ENCODE measurements at regions not wholly inside any gene's neighbourhood (a gene's known extent, or its start where the extent isn't known, plus 50 kb on each side); places are given as distances from the start of the nearest gene placed in this dataset.

DNA sequence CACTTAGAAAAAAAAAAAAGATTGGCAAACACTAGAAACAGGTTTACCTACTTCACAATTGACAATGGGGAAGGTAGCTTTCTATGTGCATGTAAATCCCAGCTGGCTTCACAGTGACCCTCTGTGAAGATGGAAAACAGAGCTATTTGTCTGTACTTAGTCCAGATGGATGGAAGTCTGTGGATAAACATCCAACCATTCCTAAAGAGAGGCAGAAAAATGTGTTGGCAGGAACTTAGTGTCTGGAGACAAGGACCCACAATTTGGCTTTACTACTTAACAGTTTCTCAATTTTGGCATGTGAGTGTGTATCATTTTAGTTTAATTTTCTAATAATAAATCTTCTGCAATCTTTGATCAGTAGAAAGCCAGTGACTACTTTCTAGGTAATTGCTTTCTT is 154.4 kb downstream of the RAD51AP2 start:
- Histone ChIP-seq H3K27me3 (replicated peaks; ENCODE audit: insufficient read depth, low read length) (no peaks in the 10 kb centered on the region), H3K4me3 (ENCODE audit: low read length) (no peak overlapping the region), H3F3A (ENCODE audit: insufficient read depth, low read length) (no peaks in the 10 kb centered on the region; the same call in 1 of the 2 replicates), H2AFZ (ENCODE audit: low read length) (no peak overlapping the region), H3K4me1 (ENCODE audit: low read length) (peaks cover 4% of the 10 kb centered on the region; the same call in 1 of the 2 replicates), H3K4me2 (ENCODE audit: low read depth, low read length) (no peak overlapping the region), H3K9me3 (replicated peaks; ENCODE audit: insufficient read depth, low read length) (no peaks in the 10 kb centered on the region), H3K36me3 (replicated peaks; ENCODE audit: insufficient read depth, low read length) (no peaks in the 10 kb centered on the region), H3K9ac (ENCODE audit: low read length) (no peak overlapping the region), H3K79me2 (ENCODE audit: low read length) (no peaks in the 10 kb centered on the region), H3K9me2 (replicated peaks; ENCODE audit: insufficient read depth, low read length) (no peaks in the 10 kb centered on the region), H4K20me1 (ENCODE audit: insufficient read depth, low read length) (no peaks in the 10 kb centered on the region), H3K27ac (ENCODE audit: low read length) (no peak overlapping the region)
- no peak for DNase-seq
- TF ChIP-seq CTCF (IDR thresholded peaks at IDR 0.05; ENCODE audit: low read length) (no peak), EZH2phosphoT487 (IDR thresholded peaks at IDR 0.05; ENCODE audit: low read length) (no peak), EZH2 (optimal IDR thresholded peaks at IDR 0.05; ENCODE audit: low read depth, low read length) (no peak)

- H3K79me2 ChIP-seq (ENCODE audit: low read length), result no peaks in the 10 kb centered on the region
- TF ChIP-seq CTCF (IDR thresholded peaks at IDR 0.05; ENCODE audit: low read length) (no peak), EZH2phosphoT487 (IDR thresholded peaks at IDR 0.05; ENCODE audit: low read length) (no peak), EZH2 (optimal IDR thresholded peaks at IDR 0.05; ENCODE audit: low read depth, low read length) (no peak)
- no peak overlapping the region for H3K4me3 ChIP-seq (ENCODE audit: low read length)
- no peak overlapping the region for H2AFZ ChIP-seq (ENCODE audit: low read length)
- no peak overlapping the region for H3K27ac ChIP-seq (ENCODE audit: low read length)
- no peaks in the 10 kb centered on the region for H3K27me3 ChIP-seq (replicated peaks; ENCODE audit: insufficient read depth, low read length)
- peak; percentile 51 for DNase-seq
- no peaks in the 10 kb centered on the region for H3K9me2 ChIP-seq (replicated peaks; ENCODE audit: insufficient read depth, low read length)
- no peaks in the 10 kb centered on the region for H3K9me3 ChIP-seq (replicated peaks; ENCODE audit: insufficient read depth, low read length)
- H4K20me1 ChIP-seq (ENCODE audit: insufficient read depth, low read length), result no peaks in the 10 kb centered on the region
- no peak overlapping the region for H3K9ac ChIP-seq (ENCODE audit: low read length)
- no peaks in the 10 kb centered on the region; the same call in 1 of the 2 replicates for H3F3A ChIP-seq (ENCODE audit: insufficient read depth, low read length)
- no peaks in the 10 kb centered on the region for H3K36me3 ChIP-seq (replicated peaks; ENCODE audit: insufficient read depth, low read length)
- H3K4me2 ChIP-seq (ENCODE audit: low read depth, low read length), result no peak overlapping the region; the same call in 1 of the 2 replicates
- peaks cover 4% of the 10 kb centered on the region; the same call in 1 of the 2 replicates for H3K4me1 ChIP-seq (ENCODE audit: low read length)
These were observed 155.3 kb downstream of the RAD51AP2 start for GRCh38 chr2:17362956-17363355.

GRCh38 chr2:17355608-17356329 is 162.5 kb downstream of the RAD51AP2 start:
- Histone ChIP-seq H3K4me1 (ENCODE audit: low read length) (peaks cover 37% of the 10 kb centered on the region), H2AFZ (ENCODE audit: low read length) (peak overlapping the region; percentile 77), H3K27ac (ENCODE audit: low read length) (peak overlapping the region; percentile 71; the same call in 1 of the 2 replicates), H3K27me3 (replicated peaks; ENCODE audit: insufficient read depth, low read length) (no peaks in the 10 kb centered on the region), H3K4me3 (ENCODE audit: low read length) (peak overlapping the region; percentile 50), H3K4me2 (ENCODE audit: low read depth, low read length) (peak overlapping the region; percentile 91), H3K9ac (ENCODE audit: low read length) (peak overlapping the region; percentile 39), H3K9me3 (replicated peaks; ENCODE audit: insufficient read depth, low read length) (no peaks in the 10 kb centered on the region), H3K36me3 (replicated peaks; ENCODE audit: insufficient read depth, low read length) (no peaks in the 10 kb centered on the region), H4K20me1 (ENCODE audit: insufficient read depth, low read length) (no peaks in the 10 kb centered on the region), H3K9me2 (replicated peaks; ENCODE audit: insufficient read depth, low read length) (no peaks in the 10 kb centered on the region), H3F3A (ENCODE audit: insufficient read depth, low read length) (peaks cover 11% of the 10 kb centered on the region), H3K79me2 (ENCODE audit: low read length) (no peaks in the 10 kb centered on the region)
- no peak for TF ChIP-seq EZH2phosphoT487 (IDR thresholded peaks at IDR 0.05; ENCODE audit: low read length)
- TF ChIP-seq EZH2 (optimal IDR thresholded peaks at IDR 0.05; ENCODE audit: low read depth, low read length), result no peak
- no peak for TF ChIP-seq CTCF (IDR thresholded peaks at IDR 0.05; ENCODE audit: low read length)
- peak; percentile 46 for DNase-seq
